Right cardiac atrium (tissue), 5 donors: ENCODE measurements at regions not wholly inside any gene's neighbourhood (a gene's known extent, or its start where the extent isn't known, plus 50 kb on each side); places are given as distances from the start of the nearest gene placed in this dataset.

Source experiments
- ATAC-seq, 2 donors: fragments of 200-7000 bp; cut with Tn5 transposase; one replicate each; pipeline versions ENCODE4 v1.8.0 to v1.9.1; 2020; ENCODE audit warnings: moderate library complexity in 2 of 2, mild to moderate bottlenecking in 1 of 2
- DNase-seq, 3 donors: peaks; one replicate each; pipeline ENCODE4 v3.0.0-alpha.2; 2020
- H3K27ac ChIP-seq: one replicate; pipeline ENCODE4 v1.5.1; 2013; ENCODE audit warnings: mild to moderate bottlenecking, low read length, control low read depth, moderate library complexity
- H3K27me3 ChIP-seq: one replicate; pipeline ENCODE4 v1.6.1; 2013; ENCODE audit not compliant: control insufficient read depth, insufficient read depth
- H3K4me1 ChIP-seq: one replicate; pipeline ENCODE4 v1.6.1; 2013; ENCODE audit warnings: low read length; ENCODE audit not compliant: control insufficient read depth, insufficient read depth
- H3K4me3 ChIP-seq: one replicate; pipeline ENCODE4 v1.5.1; 2013; ENCODE audit warnings: low read length, control low read depth
- H3K9me3 ChIP-seq: one replicate; pipeline ENCODE4 v1.6.1; 2013; ENCODE audit warnings: low read length; ENCODE audit not compliant: control insufficient read depth
- WGBS: extraction: QIAGEN DNeasy Blood & Tissue Kit; methylation state at CpG from one replicate; pipeline ENCODE4 v1.1.7; 2013; 5-methylcytosine and 5-hydroxymethylcytosine counted together
- intact Hi-C, 4 donors: fragments of 100-400 bp; cut with DNase I; formaldehyde crosslinking; loops; one replicate each; pipeline versions ENCODE4 v1.11.0 to v1.14.0; 2022 to 2023
- donor health status: healthy with polysubstance abuse.
- donor health status: DM: no; HTN: yes; CAD: no.
- donor health status: DM: no; HTN: no; CAD: no.
- donor health status: DM: no; HTN: yes; CAD: no; lungs with severe emphysema.
- donor health status: DM: yes; HTN: yes; CAD: no.

GRCh38 chr15:70493787-70494516 lies 269.4 kb downstream of the UACA start:
- Histone ChIP-seq H3K4me1 (no peaks in the 10 kb centered on the region), H3K4me3 (no peak overlapping the region), H3K27ac (no peak overlapping the region), H3K27me3 (no peaks in the 10 kb centered on the region), H3K9me3 (no peaks in the 10 kb centered on the region)
- 88% methylated on average over 13 of the region's 13 CpGs for WGBS
- intact Hi-C loops: no loop called here
- ATAC-seq (no peak), DNase-seq (no peak)

- H3K9me3 ChIP-seq: no peaks in the 10 kb centered on the region
- H3K27me3 ChIP-seq: no peaks in the 10 kb centered on the region
- no peaks in the 10 kb centered on the region for H3K4me1 ChIP-seq
- intact Hi-C loops: no loop called here
- H3K27ac ChIP-seq: no peak overlapping the region
- DNase-seq: no peak
- 95% methylated on average over 1 of the region's 1 CpG for WGBS
- ATAC-seq: no peak
- no peak overlapping the region for H3K4me3 ChIP-seq
Measured at GRCh38 chr15:70493376-70493775, 270.0 kb downstream of the UACA start.

- H3K4me3 ChIP-seq: no peak overlapping the region
- 78% methylated on average over 20 of the region's 20 CpGs for WGBS
- H3K9me3 ChIP-seq: no peaks in the 10 kb centered on the region
- ATAC-seq (peak; percentile 53 to 56), DNase-seq (peak; percentile 46 to 78 (median 76))
- H3K4me1 ChIP-seq: no peaks in the 10 kb centered on the region
- H3K27me3 ChIP-seq: no peaks in the 10 kb centered on the region
- H3K27ac ChIP-seq: no peak overlapping the region
- intact Hi-C loops: no loop called here
Measured at GRCh38 chr15:70492240-70493177, 270.8 kb downstream of the UACA start.

- DNase-seq (no peak), ATAC-seq (no peak)
- 97% methylated on average over 6 of the region's 6 CpGs for WGBS
- Histone ChIP-seq H3K4me3 (no peak overlapping the region), H3K27ac (no peak overlapping the region), H3K9me3 (no peaks in the 10 kb centered on the region), H3K4me1 (no peaks in the 10 kb centered on the region), H3K27me3 (no peaks in the 10 kb centered on the region)
- intact Hi-C loops: no loop called here
Measured at GRCh38 chr15:70491641-70492040, 271.7 kb downstream of the UACA start.

GRCh38 chr15:70491201-70491621 lies 272.1 kb downstream of the UACA start:
- 53% methylated on average over 6 of the region's 6 CpGs for WGBS
- DNase-seq (no peak), ATAC-seq (no peak)
- Histone ChIP-seq H3K4me1 (no peaks in the 10 kb centered on the region), H3K4me3 (no peak overlapping the region), H3K27ac (no peak overlapping the region), H3K9me3 (no peaks in the 10 kb centered on the region), H3K27me3 (no peaks in the 10 kb centered on the region)
- intact Hi-C loops: no loop called here

GRCh38 chr15:70490838-70491155 lies 272.6 kb downstream of the UACA start:
- Histone ChIP-seq H3K27me3 (no peaks in the 10 kb centered on the region), H3K4me1 (no peaks in the 10 kb centered on the region), H3K4me3 (no peak overlapping the region), H3K9me3 (no peaks in the 10 kb centered on the region), H3K27ac (no peak overlapping the region)
- ATAC-seq: no peak
- DNase-seq: no peak
- intact Hi-C loops: no loop called here
- 88% methylated on average over 7 of the region's 7 CpGs for WGBS

GRCh38 chr15:70490148-70490837 lies 273.1 kb downstream of the UACA start:
- no peak overlapping the region for H3K27ac ChIP-seq
- 86% methylated on average over 11 of the region's 11 CpGs for WGBS
- DNase-seq (no peak), ATAC-seq (no peak)
- H3K4me1 ChIP-seq: no peaks in the 10 kb centered on the region
- H3K4me3 ChIP-seq: no peak overlapping the region
- no peaks in the 10 kb centered on the region for H3K9me3 ChIP-seq
- no peaks in the 10 kb centered on the region for H3K27me3 ChIP-seq
- intact Hi-C loops: no loop called here

GRCh38 chr15:70488941-70489848 lies 274.2 kb downstream of the UACA start:
- no peak overlapping the region for H3K4me3 ChIP-seq
- no peak overlapping the region for H3K27ac ChIP-seq
- H3K27me3 ChIP-seq: no peaks in the 10 kb centered on the region
- intact Hi-C loops: loop anchor here (5.0 to 10.0 kb wide), 5 partner anchors 754 to 1017 kb away; no protein-coding TSS in a partner anchor
- DNase-seq (no peak), ATAC-seq (no peak)
- H3K9me3 ChIP-seq: no peaks in the 10 kb centered on the region
- 90% methylated on average over 15 of the region's 15 CpGs for WGBS
- H3K4me1 ChIP-seq: no peaks in the 10 kb centered on the region

- ATAC-seq: peak; percentile 40 to 52
- WGBS: 32% methylated on average over 6 of the region's 6 CpGs
- DNase-seq: peak; percentile 58 to 89 (median 88)
- Histone ChIP-seq H3K4me1 (no peaks in the 10 kb centered on the region), H3K9me3 (no peaks in the 10 kb centered on the region), H3K4me3 (no peak overlapping the region), H3K27ac (no peak overlapping the region), H3K27me3 (no peaks in the 10 kb centered on the region)
- intact Hi-C loops: loop anchor here (5.0 to 10.0 kb wide), 5 partner anchors 753 to 1016 kb away; no protein-coding TSS in a partner anchor
Measured at GRCh38 chr15:70488002-70488605, 275.3 kb downstream of the UACA start.

GRCh38 chr15:70487387-70487740 lies 276.0 kb downstream of the UACA start:
- 85% methylated on average over 3 of the region's 3 CpGs for WGBS
- no peak for DNase-seq
- Histone ChIP-seq H3K9me3 (no peaks in the 10 kb centered on the region), H3K4me3 (no peak overlapping the region), H3K27me3 (no peaks in the 10 kb centered on the region), H3K4me1 (no peaks in the 10 kb centered on the region), H3K27ac (no peak overlapping the region)
- ATAC-seq: no peak
- intact Hi-C loops: loop anchor here (5.0 to 10.0 kb wide), 5 partner anchors 753 to 1015 kb away; no protein-coding TSS in a partner anchor
